ENCODE measurements at regions not wholly inside any gene's neighbourhood (a gene's known extent, or its start where the extent isn't known, plus 50 kb on each side); places are given as distances from the start of the nearest gene placed in this dataset.

DNA sequence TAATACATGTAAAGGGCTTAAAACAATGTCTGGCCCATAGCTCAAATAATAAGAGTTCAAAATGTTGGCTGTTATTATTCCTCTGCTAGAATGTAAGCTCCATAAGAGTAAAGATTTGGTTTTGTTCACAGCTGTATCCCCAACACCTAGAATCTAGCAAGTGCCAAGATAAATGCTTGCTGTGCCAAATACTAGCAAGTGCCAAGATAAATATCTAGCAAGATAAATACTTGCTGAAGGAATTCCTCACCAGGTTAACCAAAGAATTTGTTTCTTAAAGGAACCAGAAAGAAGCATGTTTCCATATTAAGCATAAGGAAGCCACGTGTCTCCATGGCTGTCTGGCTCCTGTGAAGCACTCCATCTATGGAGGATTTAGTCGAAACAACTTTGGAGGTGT, 235.2 kb upstream of the SP4 start:
- TF ChIP-seq EZH2phosphoT487 (IDR thresholded peaks at IDR 0.05; ENCODE audit: borderline replicate concordance, low read length) = no peak
- TF ChIP-seq, protein P1, sequence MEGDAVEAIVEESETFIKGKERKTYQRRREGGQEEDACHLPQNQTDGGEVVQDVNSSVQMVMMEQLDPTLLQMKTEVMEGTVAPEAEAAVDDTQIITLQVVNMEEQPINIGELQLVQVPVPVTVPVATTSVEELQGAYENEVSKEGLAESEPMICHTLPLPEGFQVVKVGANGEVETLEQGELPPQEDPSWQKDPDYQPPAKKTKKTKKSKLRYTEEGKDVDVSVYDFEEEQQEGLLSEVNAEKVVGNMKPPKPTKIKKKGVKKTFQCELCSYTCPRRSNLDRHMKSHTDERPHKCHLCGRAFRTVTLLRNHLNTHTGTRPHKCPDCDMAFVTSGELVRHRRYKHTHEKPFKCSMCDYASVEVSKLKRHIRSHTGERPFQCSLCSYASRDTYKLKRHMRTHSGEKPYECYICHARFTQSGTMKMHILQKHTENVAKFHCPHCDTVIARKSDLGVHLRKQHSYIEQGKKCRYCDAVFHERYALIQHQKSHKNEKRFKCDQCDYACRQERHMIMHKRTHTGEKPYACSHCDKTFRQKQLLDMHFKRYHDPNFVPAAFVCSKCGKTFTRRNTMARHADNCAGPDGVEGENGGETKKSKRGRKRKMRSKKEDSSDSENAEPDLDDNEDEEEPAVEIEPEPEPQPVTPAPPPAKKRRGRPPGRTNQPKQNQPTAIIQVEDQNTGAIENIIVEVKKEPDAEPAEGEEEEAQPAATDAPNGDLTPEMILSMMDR (conservative IDR thresholded peaks at IDR 0.05; ENCODE audit: low read depth, low read length) = no peak
